ENCODE measurements at regions not wholly inside any gene's neighbourhood (a gene's known extent, or its start where the extent isn't known, plus 50 kb on each side); places are given as distances from the start of the nearest gene placed in this dataset.
A peak's percentile ranks its signal among the peaks of the same experiment; 100 is the strongest.
"Not testable (repeated sequence)": the region's sequence is repeated elsewhere in the genome, so short reads cannot be mapped to it uniquely, and the experiment has no call there.

DNA sequence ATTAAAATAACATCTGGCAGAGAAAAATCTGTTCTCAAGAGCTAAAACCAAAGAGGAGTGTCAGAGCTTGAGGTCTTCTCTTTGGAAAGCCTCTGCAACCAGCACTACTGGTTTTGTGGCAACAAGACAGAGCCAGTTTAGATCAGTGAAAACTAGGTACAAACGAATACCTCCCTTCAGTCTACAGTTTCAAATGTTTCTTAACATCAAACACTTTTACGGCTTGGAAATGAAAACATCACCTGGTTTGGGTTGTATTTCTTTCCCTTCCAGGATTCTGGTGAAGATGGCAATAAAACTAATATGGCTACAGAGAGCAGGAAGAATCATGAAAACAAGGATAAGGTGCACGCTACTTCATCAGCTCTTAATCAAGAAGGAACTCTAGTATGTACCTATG is 339.4 kb upstream of the ESRRG start:
- no peak for DNase-seq

DNA sequence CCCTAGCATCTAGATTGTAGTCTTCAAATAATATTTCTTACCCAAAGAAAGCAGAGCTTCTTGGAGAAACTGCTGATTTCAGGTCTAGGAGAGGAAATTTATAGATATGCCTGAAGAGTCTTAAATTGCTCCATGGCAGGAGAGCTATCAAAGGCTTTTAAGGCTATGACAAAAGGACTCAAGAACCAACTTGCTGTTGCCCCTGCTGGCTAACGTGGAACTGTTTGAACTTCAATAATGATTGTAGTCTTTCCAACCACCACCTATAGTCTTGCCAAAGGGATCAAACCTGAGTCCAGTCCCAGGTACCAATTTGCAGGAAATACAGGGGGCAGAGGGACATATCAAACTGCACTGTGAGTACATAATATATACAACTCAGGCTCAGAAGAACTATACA is 336.2 kb upstream of the ESRRG start:
- DNase-seq: no peak

More for the DNA sequence above, 339.4 kb upstream of the ESRRG start:
- TF ChIP-seq GATA1 (IDR thresholded peaks at IDR 0.05; ENCODE audit: low read depth, low read length) (no peak), POLR2A (IDR thresholded peaks at IDR 0.05; ENCODE audit: low read length) (no peak)

DNA sequence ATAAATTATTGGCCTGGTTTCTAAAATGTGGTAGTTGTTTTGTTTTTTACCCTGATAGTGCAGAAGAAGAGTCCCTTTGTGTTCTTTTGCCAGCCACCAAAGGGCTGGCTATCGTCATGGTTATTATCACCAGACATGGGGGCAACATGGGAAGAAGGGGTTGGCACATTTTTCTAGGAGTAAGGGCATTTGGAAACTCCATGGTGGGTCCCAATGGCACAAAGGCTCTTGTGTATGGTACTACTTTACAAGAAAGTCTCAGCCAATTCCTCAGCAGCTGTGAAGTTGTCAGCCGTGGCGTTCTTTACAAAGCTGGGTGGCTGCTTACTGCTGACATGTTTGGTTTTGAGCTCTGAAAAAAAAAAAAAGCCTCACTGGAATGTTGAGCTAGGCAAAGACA is 330.4 kb upstream of the ESRRG start:
- TF ChIP-seq POLR2A (IDR thresholded peaks at IDR 0.05; ENCODE audit: low read length) (no peak), GATA1 (IDR thresholded peaks at IDR 0.05; ENCODE audit: low read depth, low read length) (no peak)
- DNase-seq: no peak

More for the DNA sequence above, 336.2 kb upstream of the ESRRG start:
- no peak for TF ChIP-seq POLR2A (IDR thresholded peaks at IDR 0.05; ENCODE audit: low read length)
- TF ChIP-seq GATA1 (IDR thresholded peaks at IDR 0.05; ENCODE audit: low read depth, low read length): no peak

DNA sequence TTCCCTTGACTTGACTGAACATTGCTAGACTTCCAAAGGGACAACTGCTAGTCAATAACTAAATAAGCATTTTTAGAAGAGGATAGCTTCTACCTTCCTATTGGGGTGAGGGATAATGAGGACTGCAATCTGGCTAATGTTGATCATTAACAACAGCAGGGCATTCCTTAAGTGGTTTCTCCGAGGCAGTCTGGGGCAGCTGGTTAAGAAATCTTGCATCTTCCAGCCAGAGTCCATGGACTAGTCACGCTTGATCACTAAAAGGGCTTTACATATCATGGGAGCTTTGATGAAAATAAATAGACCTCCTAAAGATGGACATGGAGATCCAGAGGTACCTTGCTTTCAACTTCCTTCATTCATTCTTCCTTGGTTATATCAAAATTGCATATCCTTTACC is 329.4 kb upstream of the ESRRG start:
- TF ChIP-seq POLR2A (IDR thresholded peaks at IDR 0.05; ENCODE audit: low read length) (no peak), GATA1 (IDR thresholded peaks at IDR 0.05; ENCODE audit: low read depth, low read length) (no peak)

DNA sequence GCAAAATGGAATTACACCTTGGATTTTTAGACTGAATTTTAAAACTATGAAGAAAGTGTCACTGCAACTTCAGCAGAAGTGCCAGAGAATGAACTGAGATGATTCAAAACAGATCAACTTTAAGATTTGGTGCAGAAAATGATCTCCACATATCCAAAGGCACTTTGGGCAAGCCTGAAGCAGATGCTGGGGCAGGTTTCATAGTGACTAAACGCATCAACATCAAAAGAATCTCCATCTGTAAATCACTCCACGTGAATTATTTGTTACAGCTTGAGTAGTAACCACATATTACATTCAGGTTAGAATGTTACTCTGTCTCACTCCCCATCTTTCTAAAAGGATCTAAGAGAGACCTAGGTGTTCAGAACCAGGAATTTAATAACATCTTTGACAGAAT is 329.0 kb upstream of the ESRRG start:
- DNase-seq: no peak
- no peak for TF ChIP-seq POLR2A (IDR thresholded peaks at IDR 0.05; ENCODE audit: low read length)

More for the DNA sequence above, 329.4 kb upstream of the ESRRG start:
- no peak for DNase-seq

DNA sequence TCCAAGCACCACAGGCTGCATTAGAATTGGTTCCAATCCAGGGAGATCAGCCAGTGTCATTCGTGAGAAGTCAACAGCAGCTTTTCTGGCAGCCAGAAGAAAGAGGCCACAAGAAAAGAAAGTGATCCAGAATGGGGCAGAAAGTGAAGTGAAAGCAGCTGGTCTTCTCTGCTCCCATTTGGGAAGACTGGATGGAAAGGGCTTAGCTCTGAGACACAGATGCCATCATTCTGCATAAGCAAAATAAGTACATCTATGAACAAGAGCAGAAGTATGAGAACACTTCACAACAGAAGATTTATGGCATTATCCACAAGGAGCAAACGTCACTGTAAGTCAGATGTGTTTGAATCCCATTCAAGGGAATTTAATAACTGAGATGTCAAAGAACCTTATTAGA is 326.5 kb upstream of the ESRRG start:
- TF ChIP-seq GATA1 (IDR thresholded peaks at IDR 0.05; ENCODE audit: low read depth, low read length) (no peak), POLR2A (IDR thresholded peaks at IDR 0.05; ENCODE audit: low read length) (no peak)
- DNase-seq: no peak

DNA sequence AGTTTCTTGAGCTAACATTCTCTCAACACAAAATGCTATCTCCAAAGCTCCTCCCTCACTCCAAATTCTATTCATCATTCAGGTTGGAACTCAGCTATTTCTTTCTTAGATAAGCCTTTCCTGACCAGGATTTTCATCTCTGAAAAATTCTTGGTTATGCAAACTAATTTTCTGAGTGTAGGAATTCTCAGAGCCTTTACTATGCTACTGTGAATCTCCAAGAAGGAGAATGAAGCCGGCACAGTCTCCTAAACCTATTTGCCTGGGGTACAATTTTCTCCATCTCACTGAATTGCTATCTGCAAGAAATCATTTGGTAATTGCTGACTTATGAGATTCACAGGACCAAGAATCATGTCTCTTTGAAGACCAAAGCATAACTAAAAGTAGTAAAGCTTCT is 325.9 kb upstream of the ESRRG start:
- TF ChIP-seq GATA1 (IDR thresholded peaks at IDR 0.05; ENCODE audit: low read depth, low read length) (no peak), POLR2A (IDR thresholded peaks at IDR 0.05; ENCODE audit: low read length) (no peak)
- DNase-seq: no peak

DNA sequence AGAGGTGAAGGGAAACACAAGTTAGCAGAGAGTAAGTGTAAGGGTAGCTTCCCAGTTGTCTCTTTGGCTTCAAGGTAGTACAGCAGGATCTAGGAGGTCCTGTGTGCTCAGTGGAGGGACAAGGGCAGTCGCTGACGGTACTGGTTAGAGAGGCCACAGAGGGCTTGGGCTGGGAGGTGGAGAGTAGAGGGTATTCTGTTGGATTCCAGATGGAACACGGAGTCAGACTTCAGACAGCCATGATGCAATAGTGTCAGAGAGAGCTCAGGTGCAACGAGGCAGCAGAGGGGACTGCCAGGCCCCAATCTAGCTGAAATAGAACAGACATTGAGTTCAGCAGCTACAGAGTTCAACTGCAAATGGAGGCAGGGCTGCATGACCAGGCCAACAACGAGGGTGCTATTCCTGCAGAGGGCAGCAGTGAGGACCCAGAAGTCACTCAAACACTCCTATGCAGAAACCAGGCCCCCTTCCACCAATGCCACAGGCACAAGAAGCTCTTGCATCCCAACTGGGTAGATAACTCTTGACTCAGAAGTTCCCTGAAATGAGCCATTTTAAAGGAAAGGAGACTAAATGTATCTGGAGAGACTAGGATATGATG is 325.0 kb upstream of the ESRRG start:
- peak; percentile 13 to 30 for DNase-seq

DNA sequence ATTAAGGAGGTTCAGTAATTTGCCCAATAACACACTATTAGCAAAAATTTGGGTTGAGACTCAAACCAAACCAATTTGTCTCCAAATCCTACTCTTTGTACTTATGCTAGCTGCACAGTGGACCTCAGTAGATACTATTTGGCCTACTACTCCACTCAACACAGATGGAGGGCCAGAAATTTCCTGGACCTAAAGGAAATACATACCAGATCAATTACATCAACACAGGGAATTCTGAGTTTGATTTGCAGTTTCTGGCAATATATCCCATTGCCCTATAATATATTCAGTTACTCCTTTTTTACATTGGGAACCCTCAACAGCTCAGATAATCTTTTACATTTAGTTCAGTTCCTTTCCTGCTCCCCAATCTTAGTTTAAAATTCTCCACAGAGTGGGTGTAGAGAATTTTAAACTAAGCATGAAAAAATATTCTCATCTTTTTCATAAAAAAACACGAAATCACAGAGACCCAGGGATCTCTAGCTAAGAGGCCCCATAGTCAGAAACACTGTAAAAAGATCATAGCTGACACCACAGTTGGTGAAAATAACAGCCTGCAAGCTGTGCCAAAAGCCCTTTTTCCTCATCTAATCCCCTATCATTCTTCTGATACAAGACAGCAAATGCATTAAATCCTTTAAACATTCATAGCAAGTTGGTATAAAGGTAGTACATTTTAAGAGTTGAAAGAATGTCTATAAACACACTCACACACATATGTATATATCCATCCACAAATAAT is 317.7 kb upstream of the ESRRG start:
- no peak for DNase-seq
- TF ChIP-seq GATA1 (IDR thresholded peaks at IDR 0.05; ENCODE audit: low read depth, low read length) (no peak), POLR2A (IDR thresholded peaks at IDR 0.05; ENCODE audit: low read length) (no peak)

More for the DNA sequence above, 325.0 kb upstream of the ESRRG start:
- TF ChIP-seq POLR2A (IDR thresholded peaks at IDR 0.05; ENCODE audit: low read length): no peak
- TF ChIP-seq GATA1 (IDR thresholded peaks at IDR 0.05; ENCODE audit: low read depth, low read length): no peak

DNA sequence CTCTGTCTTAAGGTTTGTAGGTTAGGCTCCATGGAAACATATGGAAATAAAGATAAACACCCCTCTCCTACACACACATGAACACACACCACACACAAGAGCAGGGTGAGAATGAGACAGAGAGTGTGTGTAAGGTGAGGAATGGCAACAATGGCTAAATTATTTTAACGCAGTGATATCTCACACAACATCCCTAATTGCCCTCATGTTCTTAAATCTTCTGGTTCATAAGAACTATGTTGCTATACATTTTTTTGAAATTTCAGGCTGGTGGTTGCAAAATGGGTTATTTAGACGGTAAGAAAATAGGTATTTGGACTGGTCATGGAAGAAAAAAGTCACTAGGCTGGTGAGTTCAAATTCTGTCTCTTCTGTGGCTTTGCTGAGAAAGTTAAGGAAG is 316.7 kb upstream of the ESRRG start:
- no peak for TF ChIP-seq GATA1 (IDR thresholded peaks at IDR 0.05; ENCODE audit: low read depth, low read length)
- no peak for TF ChIP-seq POLR2A (IDR thresholded peaks at IDR 0.05; ENCODE audit: low read length)
- no peak for DNase-seq

DNA sequence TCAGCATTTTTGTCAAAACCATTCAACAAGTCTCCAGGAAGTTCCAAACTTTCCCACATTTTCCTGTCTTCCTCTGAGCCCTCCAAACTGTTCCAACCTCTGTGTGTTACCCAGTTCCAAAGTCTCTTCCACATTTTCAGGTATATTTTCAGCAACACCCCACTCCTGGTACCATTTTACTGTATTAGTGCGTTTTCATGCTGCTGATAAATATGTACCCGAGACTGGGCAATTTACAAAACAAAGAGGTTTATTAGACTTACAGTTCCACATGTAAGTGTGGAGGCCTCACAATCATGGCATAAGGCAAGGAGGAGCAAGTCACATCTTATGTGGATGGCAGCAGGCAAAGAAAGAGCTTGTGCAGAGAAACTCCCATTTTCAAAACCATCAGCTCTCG is 315.9 kb upstream of the ESRRG start:
- DNase-seq: not testable (repeated sequence)

DNA sequence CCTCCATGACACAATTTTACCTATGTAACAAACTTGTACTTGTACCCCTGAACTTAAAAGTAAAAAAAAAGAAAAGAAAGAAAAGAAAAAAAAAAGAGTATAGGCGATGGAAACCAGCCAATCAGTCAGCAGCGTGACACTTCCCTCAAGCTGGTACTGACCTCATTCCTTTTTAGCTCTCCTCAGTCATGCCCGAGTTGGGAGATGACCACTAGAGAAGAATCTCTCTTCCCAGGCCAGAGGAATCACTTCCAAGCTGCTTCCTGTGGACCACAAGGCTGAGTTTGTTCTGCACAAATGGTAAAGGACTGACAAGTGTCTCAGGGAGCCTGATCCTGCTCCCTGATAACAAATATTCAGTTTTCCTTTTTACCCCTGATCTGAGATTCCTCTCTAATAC is 313.5 kb upstream of the ESRRG start:
- TF ChIP-seq POLR2A (IDR thresholded peaks at IDR 0.05; ENCODE audit: low read length) (no peak), GATA1 (IDR thresholded peaks at IDR 0.05; ENCODE audit: low read depth, low read length) (no peak)
- no peak for DNase-seq

DNA sequence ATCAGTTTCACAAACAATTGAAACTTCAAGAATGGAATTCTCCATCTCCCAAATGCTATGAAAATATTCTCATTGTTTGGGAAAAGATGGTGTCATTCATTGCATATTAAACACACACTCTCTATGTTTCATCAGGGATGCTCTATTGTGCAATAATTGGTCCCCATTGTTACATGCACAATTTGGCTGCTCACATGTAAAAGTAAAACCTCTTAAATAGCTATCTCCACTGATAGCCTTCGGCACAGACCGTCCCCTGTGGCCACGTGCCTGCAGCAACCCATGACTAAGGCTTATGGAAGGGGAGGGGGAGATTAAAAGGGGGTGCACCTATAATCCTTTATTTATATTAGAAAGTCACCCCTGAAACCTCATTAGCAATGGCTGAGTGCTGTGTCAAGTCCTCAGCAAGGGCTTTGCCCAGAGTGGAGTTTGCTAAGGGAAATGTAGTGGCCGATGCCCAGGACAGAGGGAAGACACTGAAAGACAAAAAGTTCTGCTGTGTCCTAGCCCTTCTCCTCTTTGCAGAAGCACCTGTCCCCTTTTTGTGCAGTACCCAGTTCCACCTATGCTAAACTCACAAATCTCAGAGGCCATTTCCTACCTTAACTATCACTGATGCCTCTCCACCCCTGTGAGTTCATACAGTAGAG is 309.6 kb upstream of the ESRRG start:
- DNase-seq: no peak

DNA sequence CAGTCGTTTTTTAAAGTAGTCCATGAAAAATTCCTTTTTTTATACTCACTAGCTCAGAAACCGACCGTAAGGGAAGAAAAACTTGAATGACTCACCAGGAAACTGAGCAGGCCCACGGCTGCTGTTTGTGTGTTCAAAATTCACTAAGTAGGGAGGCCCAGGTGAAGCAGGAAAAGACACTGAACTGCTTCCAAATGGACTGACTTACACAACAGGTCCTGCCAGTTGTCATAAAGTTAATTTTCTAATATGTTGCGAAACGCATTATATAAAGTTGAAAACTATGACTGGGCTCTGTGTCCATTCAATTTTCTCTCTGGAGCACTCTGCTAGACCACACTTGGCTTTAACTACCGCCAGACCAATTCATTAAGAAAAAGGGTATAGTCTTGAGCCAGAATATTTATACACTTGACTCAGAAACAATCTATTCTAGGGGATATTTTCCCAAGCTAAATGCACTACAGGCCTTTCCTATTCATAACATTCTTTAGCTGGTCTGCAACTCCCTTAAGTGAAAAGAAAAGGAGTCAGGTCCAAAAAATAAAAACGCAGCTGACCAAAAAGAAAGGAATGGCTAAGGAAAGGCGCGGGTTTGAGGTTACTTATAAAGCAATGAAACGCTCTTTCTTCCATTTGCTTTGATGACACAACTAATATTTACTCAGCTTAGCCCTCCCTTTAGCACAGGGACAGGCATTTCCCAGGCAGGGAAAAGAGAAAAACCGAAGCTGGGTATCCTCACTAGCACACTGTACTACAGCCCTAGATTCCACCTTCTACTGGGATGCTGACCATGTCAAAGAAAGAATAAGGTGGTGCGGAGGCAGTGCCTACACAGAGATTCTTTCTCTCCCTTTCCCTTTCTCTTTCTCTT is 306.3 kb upstream of the ESRRG start:
- DNase-seq: no peak
- TF ChIP-seq POLR2A (IDR thresholded peaks at IDR 0.05; ENCODE audit: low read length) (no peak), GATA1 (IDR thresholded peaks at IDR 0.05; ENCODE audit: low read depth, low read length) (no peak)

More for the DNA sequence above, 309.6 kb upstream of the ESRRG start:
- TF ChIP-seq GATA1 (IDR thresholded peaks at IDR 0.05; ENCODE audit: low read depth, low read length) (no peak), POLR2A (IDR thresholded peaks at IDR 0.05; ENCODE audit: low read length) (no peak)
